ENCODE measurements at regions not wholly inside any gene's neighbourhood (a gene's known extent, or its start where the extent isn't known, plus 50 kb on each side); places are given as distances from the start of the nearest gene placed in this dataset.

GRCh38 chr2:136373029-136373428 is 255.1 kb upstream of the CXCR4 start:
- TF ChIP-seq CTCF (IDR thresholded peaks at IDR 0.05) (no peak), POLR2A (IDR thresholded peaks at IDR 0.05; ENCODE audit: low read length) (no peak), SREBF2 (IDR thresholded peaks at IDR 0.05) (no peak), EHMT2 (IDR thresholded peaks at IDR 0.05; ENCODE audit: low read depth) (no peak), JUN (IDR thresholded peaks at IDR 0.05) (no peak), RAD21 (conservative IDR thresholded peaks at IDR 0.05 in 1 of 2, IDR thresholded peaks at IDR 0.05 in 1 of 2) (no peak), MYC (IDR thresholded peaks at IDR 0.05; ENCODE audit: borderline replicate concordance, low read length) (no peak), MAX (IDR thresholded peaks at IDR 0.05) (no peak), TP53 (CRISPR knock-in tag; IDR thresholded peaks at IDR 0.05) (no peak)

All from A549 (cell line).